SH-SY5Y (cell line): ENCODE measurements at regions not wholly inside any gene's neighbourhood (a gene's known extent, or its start where the extent isn't known, plus 50 kb on each side); places are given as distances from the start of the nearest gene placed in this dataset.

Source experiments
- GATA2 ChIP-seq: IDR thresholded peaks from 2 replicates; pipeline ENCODE4 v1.6.1; 2011; ENCODE audit warnings: mild to moderate bottlenecking, low read depth, low read length
- GATA3 ChIP-seq: IDR thresholded peaks from 2 replicates; pipeline ENCODE4 v1.6.1; 2011; ENCODE audit warnings: low read depth, mild to moderate bottlenecking, low read length, moderate library complexity

GRCh38 chr18:35803551-35803950, 168.9 kb upstream of the RMP24 start:
- TF ChIP-seq GATA2, result no peak
- TF ChIP-seq GATA3, result no peak
